ENCODE measurements at regions not wholly inside any gene's neighbourhood (a gene's known extent, or its start where the extent isn't known, plus 50 kb on each side); places are given as distances from the start of the nearest gene placed in this dataset.

GRCh38 chr13:104375614-104376013 is 1309.4 kb upstream of the SLC10A2 start:
- no peak overlapping the region for H3K27ac ChIP-seq (ENCODE audit: insufficient read depth, low read length)
- H3K56ac ChIP-seq (ENCODE audit: extremely low read depth, insufficient read depth, low read length) = no peak overlapping the region
- H4K8ac ChIP-seq (ENCODE audit: low read depth in 2 of 2, low read length in 2 of 2) = no peak overlapping the region
- no peak overlapping the region for H2AFZ ChIP-seq (replicated peaks; ENCODE audit: low read length, poor library complexity)
- no peak overlapping the region for H2AK5ac ChIP-seq (ENCODE audit: low read depth, low read length)
- H3K79me1 ChIP-seq (ENCODE audit: low read depth in 1 of 2, low read length in 2 of 2) = no peaks in the 10 kb centered on the region
- H4K5ac ChIP-seq (ENCODE audit: low read depth, low read length) = no peak overlapping the region
- no peak overlapping the region for H3K4me2 ChIP-seq (ENCODE audit: low read depth, low read length)
- H3K9me1 ChIP-seq (ENCODE audit: insufficient read depth, low read length) = no peaks in the 10 kb centered on the region
- no peak overlapping the region for H3K14ac ChIP-seq (replicated peaks; ENCODE audit: low read depth, low read length)
- H2BK20ac ChIP-seq (ENCODE audit: low read depth, low read length) = no peak overlapping the region
- ChIA-PET CTCF (no interaction called here), POLR2A (ENCODE audit: unreplicated experiment) (no interaction called here)
- H3K9ac ChIP-seq (ENCODE audit: low read depth, low read length) = no peak overlapping the region
- WGBS, 2 experiments (ENCODE audit: extremely low coverage in 2 of 2, insufficient read length in 1 of 2) = no CpG with 5 or more reads among the region's 1 CpG
- H3K4me3 ChIP-seq (ENCODE audit: insufficient read depth, low read depth, low read length) = no peak overlapping the region
- H3K18ac ChIP-seq (ENCODE audit: low read depth, low read length) = no peak overlapping the region
- dilution Hi-C loops (cut with HindIII; ENCODE audit: low sequenced_read_pairs, unreplicated experiment) (no loop called here), intact Hi-C loops (cut with micrococcal nuclease) (no loop called here), in situ Hi-C loops (cut with MboI; ENCODE audit: low sequenced_read_pairs) (no loop called here)
- TF ChIP-seq SMC3 (IDR thresholded peaks at IDR 0.05; ENCODE audit: low read depth, low read length) (no peak), FOS (IDR thresholded peaks at IDR 0.05; ENCODE audit: low read depth, low read length) (no peak), MXI1 (IDR thresholded peaks at IDR 0.05; ENCODE audit: borderline replicate concordance, low read depth, low read length) (no peak), BHLHE40 (IDR thresholded peaks at IDR 0.05; ENCODE audit: low read depth, low read length) (no peak), POLR2A (IDR thresholded peaks at IDR 0.05; ENCODE audit: low read depth, low read length) (no peak), RCOR1 (IDR thresholded peaks at IDR 0.05; ENCODE audit: insufficient replicate concordance, low read length) (no peak), RAD21 (IDR thresholded peaks at IDR 0.05; ENCODE audit: low read length) (no peak), RFX5 (IDR thresholded peaks at IDR 0.05; ENCODE audit: low read depth, low read length) (no peak), MAFK (IDR thresholded peaks at IDR 0.05; ENCODE audit: low read depth, low read length) (no peak), CEBPB (IDR thresholded peaks at IDR 0.05; ENCODE audit: low read depth, low read length) (no peak), NFE2L2 (IDR thresholded peaks at IDR 0.05; ENCODE audit: low read depth, low read length) (no peak), CHD1 (IDR thresholded peaks at IDR 0.05; ENCODE audit: low read depth, low read length) (no peak), MAZ (IDR thresholded peaks at IDR 0.05; ENCODE audit: borderline replicate concordance, low read depth, low read length) (no peak)
- TF ChIP-seq, protein P1, sequence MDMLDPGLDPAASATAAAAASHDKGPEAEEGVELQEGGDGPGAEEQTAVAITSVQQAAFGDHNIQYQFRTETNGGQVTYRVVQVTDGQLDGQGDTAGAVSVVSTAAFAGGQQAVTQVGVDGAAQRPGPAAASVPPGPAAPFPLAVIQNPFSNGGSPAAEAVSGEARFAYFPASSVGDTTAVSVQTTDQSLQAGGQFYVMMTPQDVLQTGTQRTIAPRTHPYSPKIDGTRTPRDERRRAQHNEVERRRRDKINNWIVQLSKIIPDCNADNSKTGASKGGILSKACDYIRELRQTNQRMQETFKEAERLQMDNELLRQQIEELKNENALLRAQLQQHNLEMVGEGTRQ (IDR thresholded peaks at IDR 0.05; ENCODE audit: low read depth, low read length) = no peak
- TF ChIP-seq, protein P2, sequence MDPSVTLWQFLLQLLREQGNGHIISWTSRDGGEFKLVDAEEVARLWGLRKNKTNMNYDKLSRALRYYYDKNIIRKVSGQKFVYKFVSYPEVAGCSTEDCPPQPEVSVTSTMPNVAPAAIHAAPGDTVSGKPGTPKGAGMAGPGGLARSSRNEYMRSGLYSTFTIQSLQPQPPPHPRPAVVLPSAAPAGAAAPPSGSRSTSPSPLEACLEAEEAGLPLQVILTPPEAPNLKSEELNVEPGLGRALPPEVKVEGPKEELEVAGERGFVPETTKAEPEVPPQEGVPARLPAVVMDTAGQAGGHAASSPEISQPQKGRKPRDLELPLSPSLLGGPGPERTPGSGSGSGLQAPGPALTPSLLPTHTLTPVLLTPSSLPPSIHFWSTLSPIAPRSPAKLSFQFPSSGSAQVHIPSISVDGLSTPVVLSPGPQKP (IDR thresholded peaks at IDR 0.05; ENCODE audit: borderline replicate concordance, low read depth, low read length) = no peak
- TF ChIP-seq, protein P3, sequence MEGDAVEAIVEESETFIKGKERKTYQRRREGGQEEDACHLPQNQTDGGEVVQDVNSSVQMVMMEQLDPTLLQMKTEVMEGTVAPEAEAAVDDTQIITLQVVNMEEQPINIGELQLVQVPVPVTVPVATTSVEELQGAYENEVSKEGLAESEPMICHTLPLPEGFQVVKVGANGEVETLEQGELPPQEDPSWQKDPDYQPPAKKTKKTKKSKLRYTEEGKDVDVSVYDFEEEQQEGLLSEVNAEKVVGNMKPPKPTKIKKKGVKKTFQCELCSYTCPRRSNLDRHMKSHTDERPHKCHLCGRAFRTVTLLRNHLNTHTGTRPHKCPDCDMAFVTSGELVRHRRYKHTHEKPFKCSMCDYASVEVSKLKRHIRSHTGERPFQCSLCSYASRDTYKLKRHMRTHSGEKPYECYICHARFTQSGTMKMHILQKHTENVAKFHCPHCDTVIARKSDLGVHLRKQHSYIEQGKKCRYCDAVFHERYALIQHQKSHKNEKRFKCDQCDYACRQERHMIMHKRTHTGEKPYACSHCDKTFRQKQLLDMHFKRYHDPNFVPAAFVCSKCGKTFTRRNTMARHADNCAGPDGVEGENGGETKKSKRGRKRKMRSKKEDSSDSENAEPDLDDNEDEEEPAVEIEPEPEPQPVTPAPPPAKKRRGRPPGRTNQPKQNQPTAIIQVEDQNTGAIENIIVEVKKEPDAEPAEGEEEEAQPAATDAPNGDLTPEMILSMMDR (conservative IDR thresholded peaks at IDR 0.05; ENCODE audit: low read depth, low read length) = no peak
- DNase-seq (no peak), ATAC-seq (ENCODE audit: low read depth) (no peak)
- no peak overlapping the region for H3K4ac ChIP-seq (ENCODE audit: low read depth, low read length)
- no peak overlapping the region for H2BK15ac ChIP-seq (ENCODE audit: low read depth, low read length)
- no peaks in the 10 kb centered on the region for H3K36me3 ChIP-seq (ENCODE audit: control insufficient read depth, insufficient read depth, low read length)
- no TSS peak for BruUV-seq (replicated peaks)
- no peak overlapping the region for H2BK5ac ChIP-seq (ENCODE audit: low read depth, low read length, poor library complexity, severe bottlenecking)
- H2BK120ac ChIP-seq (ENCODE audit: low read depth, low read length) = no peak overlapping the region
- H2AK9ac ChIP-seq (replicated peaks; ENCODE audit: low read depth, low read length, poor library complexity) = no peak overlapping the region
- H4K91ac ChIP-seq (ENCODE audit: insufficient read depth, low read depth, low read length) = no peak overlapping the region
- H3K4me1 ChIP-seq (ENCODE audit: control insufficient read depth, insufficient read depth, low read length) = no peaks in the 10 kb centered on the region
- H3K23ac ChIP-seq (ENCODE audit: low read depth, low read length) = no peak overlapping the region
- H3K27me3 ChIP-seq (ENCODE audit: control insufficient read depth, insufficient read depth, low read length) = no peaks in the 10 kb centered on the region
- no peaks in the 10 kb centered on the region for H3K9me3 ChIP-seq (ENCODE audit: control insufficient read depth, insufficient read depth, low read length)
- no peaks in the 10 kb centered on the region for H4K20me1 ChIP-seq (ENCODE audit: insufficient read depth, low read length)

Measured in IMR-90 (cell line).